Activated CD8-positive, alpha-beta T cell treated with anti-CD3 and anti-CD28 coated beads for 36 hours (primary cell): ENCODE measurements at regions not wholly inside any gene's neighbourhood (a gene's known extent, or its start where the extent isn't known, plus 50 kb on each side); places are given as distances from the start of the nearest gene placed in this dataset.

Source experiments
- ATAC-seq: fragments of 200-7000 bp; cut with Tn5 transposase; one replicate; pipeline ENCODE4 v1.10.0; 2021; ENCODE audit warnings: mild to moderate bottlenecking, moderate library complexity
- CTCF ChIA-PET: fragments of 350-600 bp; sonication (Branson Sonifier 250); formaldehyde crosslinking; loops from one replicate; lab custom pipeline; 2021; ENCODE audit warnings: antibody characterized with exemption; lab: Charles Lee
- POLR2A ChIA-PET: fragments of 350-600 bp; sonication (Branson Sonifier 250); formaldehyde crosslinking; loops from one replicate; lab custom pipeline; 2021; ENCODE audit warnings: antibody characterized with exemption; lab: Charles Lee
- DNase-seq: peaks from one replicate; pipeline ENCODE4 v3.0.0-alpha.2; 2020
- H3K27ac Mint-ChIP-seq: one replicate; pipeline ENCODE4 v1.8.0; 2021; ENCODE audit warnings: mild to moderate bottlenecking, mixed read lengths
- H3K27me3 Mint-ChIP-seq: one replicate; pipeline ENCODE4 v1.8.0; 2021; ENCODE audit warnings: mixed read lengths
- H3K36me3 Mint-ChIP-seq: one replicate; pipeline ENCODE4 v1.8.0; 2021; ENCODE audit warnings: low read depth, mixed read lengths
- H3K4me1 Mint-ChIP-seq: one replicate; pipeline ENCODE4 v1.8.0; 2021; ENCODE audit warnings: low read depth, mixed read lengths
- H3K4me3 Mint-ChIP-seq: one replicate; pipeline ENCODE4 v1.8.0; 2021; ENCODE audit warnings: mild to moderate bottlenecking, moderate library complexity, mixed read lengths
- H3K9me3 Mint-ChIP-seq: one replicate; pipeline ENCODE4 v1.8.0; 2021; ENCODE audit warnings: mixed read lengths
- CTCF ChIP-seq: fragments of 200-600 bp; IDR thresholded peaks from one replicate; pipeline ENCODE4 v1.8.0; 2022; ENCODE audit warnings: antibody characterized with exemption, mild to moderate bottlenecking
- intact Hi-C: fragments of 100-400 bp; cut with micrococcal nuclease; formaldehyde crosslinking; loops from one replicate; pipeline ENCODE4 v1.10.0; 2022

GRCh38 chr20:54844346-54844745 lies 369.0 kb downstream of the DOK5 start:
- intact Hi-C loops = no loop called here
- DNase-seq = no peak
- Mint-ChIP-seq H3K27me3 (no peaks in the 10 kb centered on the region), H3K36me3 (no peaks in the 10 kb centered on the region), H3K4me1 (no peaks in the 10 kb centered on the region), H3K9me3 (no peaks in the 10 kb centered on the region), H3K27ac (no peak overlapping the region), H3K4me3 (no peak overlapping the region)
- ChIA-PET CTCF (no interaction called here), POLR2A (no interaction called here)
- no peak for ATAC-seq
- no peak for TF ChIP-seq CTCF

DNA sequence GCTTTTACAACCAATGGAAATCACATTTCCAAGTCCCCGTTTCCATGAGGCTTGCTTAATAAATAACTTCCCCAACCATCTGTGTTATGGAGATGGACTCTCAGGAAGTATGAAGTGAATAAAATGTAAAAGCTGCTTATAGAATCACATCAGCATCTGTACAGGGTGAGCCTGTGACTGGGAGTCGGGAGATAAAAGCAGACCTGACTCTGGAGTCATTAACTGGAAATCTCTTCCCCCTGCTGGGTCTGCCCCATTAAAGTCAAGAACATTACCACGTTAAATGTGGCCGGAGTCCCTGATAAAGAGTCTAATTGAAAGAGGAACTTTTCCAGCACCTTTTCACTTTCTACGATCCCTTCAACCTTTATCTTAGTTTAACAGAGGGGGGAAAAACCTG lies 368.5 kb downstream of the DOK5 start:
- DNase-seq (no peak), ATAC-seq (no peak)
- ChIA-PET POLR2A (interaction anchor here (0.6 kb wide), 1 partner anchor 285 kb away, joined by 4 read pairs; no protein-coding TSS in a partner anchor), CTCF (no interaction called here)
- no peaks in the 10 kb centered on the region for H3K27me3 Mint-ChIP-seq
- H3K4me1 Mint-ChIP-seq = no peaks in the 10 kb centered on the region
- no peak for TF ChIP-seq CTCF
- H3K27ac Mint-ChIP-seq = no peak overlapping the region
- intact Hi-C loops = no loop called here
- no peaks in the 10 kb centered on the region for H3K36me3 Mint-ChIP-seq
- no peaks in the 10 kb centered on the region for H3K9me3 Mint-ChIP-seq
- no peak overlapping the region for H3K4me3 Mint-ChIP-seq

DNA sequence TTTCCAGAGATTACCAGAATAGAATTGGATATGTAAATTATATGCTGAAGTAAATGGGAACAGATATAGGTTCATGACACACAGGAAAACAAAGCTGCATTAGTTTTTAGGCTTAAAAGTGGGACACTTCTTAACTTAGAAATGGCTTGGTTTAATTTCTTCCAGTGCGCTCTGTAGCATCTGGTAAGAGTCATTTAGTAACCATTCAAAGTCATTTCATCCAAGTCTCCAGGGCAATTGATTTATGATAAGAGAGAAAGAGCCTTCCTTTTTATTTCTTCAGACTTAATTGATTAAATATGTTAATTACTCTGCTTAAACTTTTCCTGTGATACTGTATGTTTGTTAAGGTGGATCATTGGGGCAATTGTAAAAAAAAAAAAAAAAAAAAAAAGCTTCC lies 368.0 kb downstream of the DOK5 start:
- no peak for DNase-seq
- H3K4me3 Mint-ChIP-seq = no peak overlapping the region
- H3K27ac Mint-ChIP-seq = no peak overlapping the region
- H3K36me3 Mint-ChIP-seq = no peaks in the 10 kb centered on the region
- H3K4me1 Mint-ChIP-seq = no peaks in the 10 kb centered on the region
- POLR2A ChIA-PET = interaction anchor here (0.6 kb wide), 1 partner anchor 285 kb away, joined by 4 read pairs; no protein-coding TSS in a partner anchor
- no peak for ATAC-seq
- H3K27me3 Mint-ChIP-seq = no peaks in the 10 kb centered on the region
- CTCF ChIA-PET = no interaction called here
- intact Hi-C loops = no loop called here
- H3K9me3 Mint-ChIP-seq = no peaks in the 10 kb centered on the region
- TF ChIP-seq CTCF = no peak

DNA sequence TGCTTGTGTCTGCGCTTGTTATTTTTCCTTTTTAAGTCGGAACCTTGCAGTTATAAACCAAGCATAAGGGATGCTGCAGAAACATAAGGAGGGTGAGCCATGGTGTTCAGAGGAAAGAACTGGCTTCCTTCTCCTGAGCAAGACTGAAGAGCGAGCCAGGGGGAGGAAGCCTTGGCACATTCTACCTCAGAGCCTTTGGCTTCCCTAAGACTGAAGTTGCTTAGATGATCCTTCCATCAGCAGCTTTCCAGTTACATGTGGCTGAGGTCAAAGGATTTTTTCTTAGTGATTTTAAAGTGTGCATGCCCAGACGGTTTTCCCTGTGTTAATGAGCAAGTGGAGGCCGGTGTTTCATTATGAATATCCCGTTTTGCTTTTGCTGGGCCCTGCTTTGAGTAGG lies 363.8 kb downstream of the DOK5 start:
- no peak for TF ChIP-seq CTCF
- H3K27ac Mint-ChIP-seq = no peak overlapping the region
- POLR2A ChIA-PET = no interaction called here
- intact Hi-C loops = no loop called here
- no peaks in the 10 kb centered on the region for H3K9me3 Mint-ChIP-seq
- H3K4me3 Mint-ChIP-seq = no peak overlapping the region
- no peaks in the 10 kb centered on the region for H3K4me1 Mint-ChIP-seq
- H3K36me3 Mint-ChIP-seq = no peaks in the 10 kb centered on the region
- CTCF ChIA-PET = no interaction called here
- no peak for ATAC-seq
- no peak for DNase-seq
- no peaks in the 10 kb centered on the region for H3K27me3 Mint-ChIP-seq

DNA sequence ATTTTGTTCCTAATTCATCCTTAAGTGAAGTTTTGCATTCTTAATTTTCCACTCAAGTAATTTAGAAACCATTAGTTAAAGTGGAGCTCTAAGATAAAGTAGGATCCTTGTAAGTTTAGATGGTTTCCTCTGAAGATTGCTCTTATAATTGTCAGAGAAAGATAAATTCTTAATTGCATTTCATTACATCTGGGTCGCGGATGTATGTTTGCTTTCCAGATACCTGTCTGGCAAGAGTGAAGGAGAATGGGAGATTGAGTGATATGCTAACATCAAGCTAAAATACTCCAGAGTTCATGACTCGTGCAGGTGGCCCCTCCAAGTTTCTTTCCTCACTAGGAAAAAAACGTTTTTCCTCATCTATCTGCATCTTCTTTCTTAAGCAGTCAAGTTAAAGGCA lies 361.8 kb downstream of the DOK5 start:
- intact Hi-C loops = no loop called here
- DNase-seq = no peak
- ChIA-PET POLR2A (no interaction called here), CTCF (no interaction called here)
- TF ChIP-seq CTCF = no peak
- Mint-ChIP-seq H3K4me3 (no peak overlapping the region), H3K36me3 (no peaks in the 10 kb centered on the region), H3K27ac (no peak overlapping the region), H3K9me3 (no peaks in the 10 kb centered on the region), H3K27me3 (no peaks in the 10 kb centered on the region), H3K4me1 (no peaks in the 10 kb centered on the region)
- no peak for ATAC-seq
